ENCODE measurements at regions not wholly inside any gene's neighbourhood (a gene's known extent, or its start where the extent isn't known, plus 50 kb on each side); places are given as distances from the start of the nearest gene placed in this dataset.

- TF ChIP-seq CTCF (IDR thresholded peaks at IDR 0.05): no peak
- TF ChIP-seq POLR2A (IDR thresholded peaks at IDR 0.05): no peak
These were observed 775.0 kb upstream of the API5 start for GRCh38 chr11:42536611-42537360.

Data from stomach (tissue), 4 donors.